K562 (cell line): ENCODE measurements at regions not wholly inside any gene's neighbourhood (a gene's known extent, or its start where the extent isn't known, plus 50 kb on each side); places are given as distances from the start of the nearest gene placed in this dataset.

Source experiments
- ATAC-seq: fragments of 200-7000 bp; cut with Tn5 transposase; 3 replicates; pipeline ENCODE4 v1.9.1; 2020; ENCODE audit warnings: moderate library complexity
- BruUV-seq: library from RNA; stranded (reverse); fragments of 400-500 nt; replicated peaks from 2 replicates; lab custom pipeline; 2021; lab: Mats Ljungman, UMichigan
- CTCF ChIA-PET: fragments of 300-600 bp; formaldehyde crosslinking; extraction: SDS; loops from one replicate; lab custom pipeline; 2021; ENCODE audit warnings: low intra/inter-chr PET ratio; lab: Yijun Ruan, JAX
- POLR2A ChIA-PET: fragments of 300-600, 350-650 bp; sonication (Branson Sonifier 250); formaldehyde crosslinking; extraction: SDS; loops from one replicate; lab custom pipeline; 2021; ENCODE audit warnings: antibody characterized with exemption, inconsistent platforms; lab: Yijun Ruan, JAX
- DNase-seq, 4 experiments: peaks; one replicate each; pipeline versions ENCODE4 v3.0.0 to v3.0.0-alpha.2; 2011 to 2018; ENCODE audit warnings: low spot score in 3 of 4, mixed read lengths in 3 of 4; ENCODE audit errors: extremely low read depth in 1 of 4
- FAIRE-seq: peaks from 2 replicates; lab custom pipeline; 2011; peaks lifted over from hg19 to GRCh38; lab: Jason Lieb, UNC
- H2AFZ ChIP-seq: 2 replicates; pipeline ENCODE4 v1.6.0; 2011; ENCODE audit warnings: low read depth, low read length, control low read depth, inconsistent platforms
- H3K27ac ChIP-seq: fragments of 200-600 bp; 3 replicates; pipeline ENCODE4 v1.8.0; 2011; ENCODE audit warnings: low read depth, mild to moderate bottlenecking, control low read depth, inconsistent platforms, low read length, moderate library complexity, mixed read lengths; ENCODE audit errors: extremely low read depth
- H3K27me3 ChIP-seq, 2 experiments: fragments of 300-600 bp in 1 of 2; 2 replicates in 1 of 2; 3 replicates in 1 of 2; pipeline versions ENCODE4 v1.6.0 to v1.8.0; 2011; ENCODE audit warnings: inconsistent platforms in 2 of 2, low read length in 2 of 2, mild to moderate bottlenecking in 1 of 2, mixed read lengths in 1 of 2, moderate library complexity in 1 of 2; ENCODE audit not compliant: control insufficient read depth in 2 of 2, insufficient read depth in 2 of 2
- H3K36me3 ChIP-seq: fragments of 300-600 bp; 3 replicates; pipeline ENCODE4 v1.8.0; 2011; ENCODE audit warnings: mild to moderate bottlenecking, low read length, inconsistent platforms; ENCODE audit not compliant: control insufficient read depth, insufficient read depth
- H3K4me1 ChIP-seq, 2 experiments: fragments of 200-600 bp in 1 of 2; replicated peaks in 1 of 2; 2 replicates in 1 of 2; 3 replicates in 1 of 2; pipeline versions ENCODE4 v1.5.1 to v1.8.0; 2011; ENCODE audit warnings: inconsistent platforms in 2 of 2, low read length in 2 of 2, mild to moderate bottlenecking in 1 of 2, mixed read lengths in 1 of 2, moderate library complexity in 1 of 2; ENCODE audit not compliant: control insufficient read depth in 2 of 2, insufficient read depth in 2 of 2
- H3K4me2 ChIP-seq: 2 replicates; pipeline ENCODE4 v1.6.1; 2011; ENCODE audit warnings: low read length, control low read depth, inconsistent platforms, mixed read lengths; ENCODE audit not compliant: insufficient read depth
- H3K4me3 ChIP-seq: fragments of 200-600 bp; sonication (generic), shearing (Covaris generic); 2 replicates; pipeline ENCODE4 v1.5.1; 2016; ENCODE audit warnings: control low read depth, inconsistent platforms
- H3K79me2 ChIP-seq: fragments of 200-600 bp; 3 replicates; pipeline ENCODE4 v1.8.0; 2011; ENCODE audit warnings: low read length, inconsistent platforms; ENCODE audit not compliant: control insufficient read depth, insufficient read depth
- H3K9ac ChIP-seq, 2 experiments: 2 replicates each; pipeline versions ENCODE4 v1.6.0 to v1.6.1; 2011; ENCODE audit warnings: low read depth in 2 of 2, low read length in 2 of 2, control low read depth in 1 of 2, inconsistent platforms in 1 of 2, mild to moderate bottlenecking in 1 of 2, mixed read lengths in 1 of 2; ENCODE audit not compliant: insufficient read depth in 1 of 2
- H3K9me1 ChIP-seq: one replicate; pipeline ENCODE4 v1.6.0; 2011; ENCODE audit warnings: inconsistent platforms, mild to moderate bottlenecking, low read length, moderate library complexity; ENCODE audit not compliant: control insufficient read depth, insufficient read depth
- H3K9me3 ChIP-seq: replicated peaks from 2 replicates; pipeline ENCODE4 v1.5.1; 2011; ENCODE audit warnings: low read depth, low read length, inconsistent platforms; ENCODE audit not compliant: control insufficient read depth, insufficient read depth
- H4K20me1 ChIP-seq: replicated peaks from 2 replicates; pipeline ENCODE4 v1.6.1; 2011; ENCODE audit warnings: low read length, inconsistent platforms, mixed read lengths; ENCODE audit not compliant: control insufficient read depth, insufficient read depth
- HDAC2 ChIP-seq: fragments of 450-650 bp; IDR thresholded peaks from 2 replicates; pipeline ENCODE4 v1.6.1; 2016; ENCODE audit warnings: mild to moderate bottlenecking
- KAT2B ChIP-seq: IDR thresholded peaks from one replicate; pipeline ENCODE4 v1.6.1; 2012; ENCODE audit warnings: low read depth, mild to moderate bottlenecking, control low read depth, inconsistent platforms, low read length, moderate library complexity
- MEF2A ChIP-seq: IDR thresholded peaks from 2 replicates; pipeline ENCODE4 v1.6.1; 2011; ENCODE audit warnings: low read depth, mild to moderate bottlenecking, low read length, moderate library complexity; ENCODE audit not compliant: control insufficient read depth
- NELFE ChIP-seq: IDR thresholded peaks from 2 replicates; pipeline ENCODE4 v1.6.1; 2011; ENCODE audit warnings: mild to moderate bottlenecking; ENCODE audit not compliant: insufficient read depth, insufficient read length
- NR2F6 ChIP-seq: fragments of 450-650 bp; formaldehyde crosslinking; IDR thresholded peaks from 2 replicates; pipeline ENCODE4 v1.4.0; 2020; ENCODE audit warnings: mild to moderate bottlenecking
- PATZ1 ChIP-seq: fragments of 250-450 bp; sonication (Bioruptor Pico); IDR thresholded peaks from 2 replicates; pipeline ENCODE4 v1.5.0; 2020; ENCODE audit warnings: mild to moderate bottlenecking, borderline replicate concordance
- PTTG1 ChIP-seq: fragments of 450-650 bp; IDR thresholded peaks from 2 replicates; pipeline ENCODE4 v1.6.1; 2016; ENCODE audit warnings: low read depth, mild to moderate bottlenecking, missing genetic modification characterization, missing compliant biosample characterization
- RBM39 ChIP-seq: fragments of 200-400 bp; formaldehyde crosslinking; optimal IDR thresholded peaks from 2 replicates; pipeline ENCODE3; 2018; ENCODE audit warnings: low read depth, low read length
- SAFB2 ChIP-seq: fragments of 200-400 bp; formaldehyde crosslinking; IDR thresholded peaks from 2 replicates; pipeline ENCODE4 v1.6.1; 2018; ENCODE audit warnings: borderline replicate concordance, low read length, low read depth, moderate library complexity; ENCODE audit not compliant: severe bottlenecking
- ZNF184 ChIP-seq: sonication (generic); formaldehyde crosslinking; IDR thresholded peaks from 2 replicates; pipeline ENCODE4 v1.5.0; 2020; ENCODE audit warnings: missing genetic modification reagents
- WGBS: fragments of 100-300 bp; shearing (Covaris generic); methylation state at CpG from one replicate; pipeline ENCODE4 v1.1.6; 2016; ENCODE audit warnings: low coverage, mixed read lengths; ENCODE audit not compliant: insufficient coverage; ENCODE audit errors: missing lambda C conversion rate; 5-methylcytosine and 5-hydroxymethylcytosine counted together
- in situ Hi-C: fragments of 300-500 bp; cut with MboI; formaldehyde crosslinking; loops from 4 replicates; pipeline ENCODE4 v1.15.0; 2018; ENCODE audit warnings: inconsistent platforms, mixed read lengths
- intact Hi-C: fragments of 100-400 bp; cut with micrococcal nuclease; formaldehyde crosslinking; loops from 2 replicates; pipeline ENCODE4 v1.14.2; 2022

- intact Hi-C loops = no loop called here
- H3K4me3 ChIP-seq = no peak overlapping the region
- H3K9ac ChIP-seq = no peak overlapping the region
- H3K36me3 ChIP-seq = no peaks in the 10 kb centered on the region
- no peaks in the 10 kb centered on the region for H3K27me3 ChIP-seq
- no TSS peak for BruUV-seq
- ChIA-PET POLR2A (no interaction called here), CTCF (no interaction called here)
- H3K27ac ChIP-seq = no peak overlapping the region
- 1% methylated on average over 18 of the region's 31 CpGs for WGBS
- in situ Hi-C loops = no loop called here
- no peak overlapping the region for H2AFZ ChIP-seq
- no peaks in the 10 kb centered on the region for H3K9me1 ChIP-seq
- FAIRE-seq = no peak
- no peak overlapping the region for H3K4me2 ChIP-seq
- ATAC-seq = no peak
- DNase-seq = no peak
- no peaks in the 10 kb centered on the region for H3K79me2 ChIP-seq
- H4K20me1 ChIP-seq = no peaks in the 10 kb centered on the region
- TF ChIP-seq PTTG1 (tag) (no peak), NR2F6 (no peak), SAFB2 (no peak), MEF2A (no peak), ZNF184 (CRISPR knock-in tag) (no peak), HDAC2 (no peak)
- H3K4me1 ChIP-seq = no peaks in the 10 kb centered on the region
- H3K9me3 ChIP-seq = no peaks in the 10 kb centered on the region
Observed at GRCh38 chr11:81986556-81987161, 747.0 kb downstream of the FAM181B start.

- DNase-seq = no peak
- ATAC-seq = no peak
- TF ChIP-seq NELFE (no peak), RBM39 (no peak), PATZ1 (CRISPR knock-in tag) (no peak), KAT2B (no peak)
- no peak overlapping the region for H3K9ac ChIP-seq
- FAIRE-seq = no peak
- no peaks in the 10 kb centered on the region for H3K9me3 ChIP-seq
- intact Hi-C loops (no loop called here), in situ Hi-C loops (no loop called here)
- ChIA-PET CTCF (no interaction called here), POLR2A (no interaction called here)
- no peak overlapping the region for H3K4me2 ChIP-seq
- WGBS = 0% methylated on average over 1 of the region's 1 CpG
- H3K79me2 ChIP-seq = no peaks in the 10 kb centered on the region
- no peaks in the 10 kb centered on the region for H3K27me3 ChIP-seq
- no peaks in the 10 kb centered on the region for H3K4me1 ChIP-seq
- H3K9me1 ChIP-seq = no peaks in the 10 kb centered on the region
- H3K36me3 ChIP-seq = no peaks in the 10 kb centered on the region
- no peak overlapping the region for H3K27ac ChIP-seq
- no peaks in the 10 kb centered on the region for H4K20me1 ChIP-seq
- no TSS peak for BruUV-seq
- H3K4me3 ChIP-seq = no peak overlapping the region
- no peak overlapping the region for H2AFZ ChIP-seq
Observed at GRCh38 chr11:81979448-81979847, 754.2 kb downstream of the FAM181B start.
